Glomerular visceral epithelial cell (primary cell): ENCODE measurements at regions not wholly inside any gene's neighbourhood (a gene's known extent, or its start where the extent isn't known, plus 50 kb on each side); places are given as distances from the start of the nearest gene placed in this dataset.
A peak's percentile ranks its signal among the peaks of the same experiment; 100 is the strongest.

Experiments
- DNase-seq: peaks from one replicate; pipeline ENCODE4 v3.0.0-alpha.2; 2016; ENCODE audit errors: extremely low spot score

DNA sequence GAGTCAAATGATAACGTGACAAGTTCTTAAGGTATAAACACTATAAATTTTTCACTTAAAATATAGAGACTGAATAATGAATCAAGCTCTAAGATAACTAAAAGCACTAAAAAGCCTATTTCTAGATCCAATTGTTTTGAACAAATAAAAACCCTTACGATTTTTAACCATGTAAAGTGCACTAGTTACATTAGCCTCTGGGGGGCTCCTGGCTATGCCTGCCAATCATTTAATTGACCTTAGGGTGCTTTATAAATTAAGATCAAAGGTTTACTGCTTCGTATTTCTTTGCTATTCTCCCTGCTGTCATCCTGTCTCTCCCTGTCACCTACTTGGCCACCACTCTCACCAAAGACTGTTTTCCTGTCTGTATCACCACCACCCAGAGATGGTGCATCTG lies 133.4 kb downstream of the ESM1 start:
- DNase-seq, result no peak

DNA sequence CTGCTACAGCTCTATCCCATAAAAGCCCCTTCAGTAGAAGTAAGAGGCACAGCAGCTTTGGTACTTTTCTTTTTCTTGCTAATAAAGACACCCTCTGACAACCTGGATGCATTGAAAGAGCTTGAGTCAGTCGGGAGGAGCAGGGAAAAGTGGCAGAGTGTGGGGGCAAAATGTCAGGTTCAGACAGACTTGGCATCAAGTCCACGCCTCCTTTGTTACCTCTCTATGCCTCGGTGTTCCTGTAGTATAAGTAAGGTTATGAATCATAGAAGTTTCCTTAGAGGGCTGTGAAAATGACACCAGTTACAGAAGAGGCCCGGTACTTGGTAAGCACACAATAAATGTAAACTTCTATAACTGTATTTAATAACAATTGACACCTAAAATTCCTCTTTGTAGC lies 133.9 kb downstream of the ESM1 start:
- no peak for DNase-seq

DNA sequence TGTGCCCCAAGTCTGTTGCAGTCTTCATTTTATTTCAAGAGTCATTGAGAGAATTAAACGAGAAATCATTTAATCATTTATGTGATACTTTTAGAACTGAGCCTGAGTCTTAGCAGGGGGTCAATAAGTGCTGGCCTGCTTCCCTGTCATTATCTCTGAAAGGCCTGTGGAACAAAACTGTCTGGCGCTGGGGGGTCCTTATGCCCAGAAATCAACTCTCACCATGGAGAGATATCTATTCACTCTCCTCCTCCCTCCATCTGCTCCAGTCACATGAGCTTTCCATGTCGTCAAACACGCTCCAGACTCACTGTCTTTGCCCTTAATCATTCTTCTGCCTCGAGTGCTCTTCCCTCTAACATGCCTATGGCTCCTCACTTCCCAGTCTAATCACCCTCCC lies 136.8 kb downstream of the ESM1 start:
- DNase-seq, result no peak

DNA sequence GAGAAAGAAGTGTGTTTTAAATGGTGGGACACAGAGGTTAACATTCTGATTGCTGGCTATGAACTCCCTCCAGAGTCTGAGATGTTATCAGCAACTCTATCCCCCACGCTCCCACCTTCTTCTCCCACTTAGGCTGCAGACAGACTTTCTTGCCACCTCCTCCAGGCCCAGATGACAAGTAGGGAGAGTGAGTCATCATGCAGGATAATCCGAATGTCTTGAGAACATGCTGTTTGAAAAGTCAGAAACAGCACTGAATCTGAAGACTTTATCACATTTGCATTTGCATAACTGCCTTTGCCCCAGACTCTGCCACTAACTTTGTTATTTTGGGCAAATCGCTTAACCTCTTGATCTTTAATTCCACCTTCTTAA lies 139.8 kb downstream of the ESM1 start:
- DNase-seq, result peak; percentile 40

DNA sequence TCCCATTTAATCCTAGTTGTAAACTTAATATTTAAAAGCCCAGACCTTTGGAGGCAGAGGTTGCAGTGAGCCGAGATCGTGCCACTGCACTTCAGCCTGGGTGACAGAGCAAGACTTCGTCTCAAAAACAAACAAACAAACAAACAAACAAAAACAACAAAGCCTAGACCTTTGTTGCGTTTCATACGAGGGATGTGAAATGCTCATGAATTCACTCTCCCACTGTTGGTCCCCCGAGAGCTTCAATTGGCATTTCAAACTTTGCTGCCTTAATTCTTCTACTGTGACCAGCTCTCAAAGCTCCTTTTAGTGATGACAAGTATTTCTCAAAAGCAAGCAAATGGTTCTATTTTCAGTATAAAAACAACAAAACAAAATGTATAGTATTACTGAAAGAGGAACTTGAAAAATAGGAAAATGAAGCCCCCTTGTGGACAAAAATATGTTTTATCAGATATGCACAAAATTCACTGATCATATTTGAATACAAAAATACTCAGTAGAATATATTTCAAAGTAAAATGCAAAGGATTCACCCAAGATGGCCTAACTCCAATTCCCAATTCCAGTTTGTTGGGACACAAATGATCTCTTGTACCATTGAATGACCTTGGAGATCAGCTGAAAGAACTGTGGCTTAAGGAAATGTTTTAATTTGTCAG lies 140.4 kb downstream of the ESM1 start:
- peak; percentile 51 for DNase-seq

DNA sequence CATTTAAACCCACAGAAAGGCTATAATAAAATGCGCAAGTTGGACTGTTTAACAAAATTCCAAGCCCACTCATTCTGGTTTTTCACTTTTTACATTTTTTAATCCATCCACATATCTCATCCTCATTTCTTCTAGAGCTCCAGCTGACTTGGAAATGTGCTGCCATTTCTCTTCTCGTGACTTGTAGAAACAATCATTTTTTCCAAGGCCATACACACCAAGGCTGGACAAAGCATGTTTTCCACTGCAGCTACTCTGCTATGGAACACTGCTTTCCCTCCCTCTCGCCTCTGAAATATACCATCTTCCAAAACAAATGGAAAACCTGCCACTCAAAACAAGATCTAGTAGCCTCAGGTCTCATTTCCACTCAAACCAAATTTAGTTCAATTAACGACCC lies 141.1 kb downstream of the ESM1 start:
- DNase-seq, result no peak

DNA sequence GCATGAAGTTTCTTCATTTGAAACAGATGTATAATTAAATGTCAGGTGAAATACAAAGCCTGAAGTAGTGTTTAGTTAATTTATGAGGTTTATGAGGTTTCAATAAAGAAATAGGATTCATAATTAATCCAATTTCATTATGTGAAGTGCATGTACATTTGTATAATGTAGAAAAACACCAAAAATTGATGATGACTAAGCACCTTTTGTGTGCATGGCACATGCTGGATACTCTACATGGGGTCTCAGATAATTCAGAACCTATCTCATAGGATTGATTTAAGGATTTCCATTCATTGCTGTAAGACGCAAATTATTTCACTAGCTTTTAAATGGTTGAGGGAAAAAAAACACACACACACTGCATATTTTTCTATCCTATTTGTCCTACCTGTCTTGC lies 143.9 kb downstream of the ESM1 start:
- no peak for DNase-seq

DNA sequence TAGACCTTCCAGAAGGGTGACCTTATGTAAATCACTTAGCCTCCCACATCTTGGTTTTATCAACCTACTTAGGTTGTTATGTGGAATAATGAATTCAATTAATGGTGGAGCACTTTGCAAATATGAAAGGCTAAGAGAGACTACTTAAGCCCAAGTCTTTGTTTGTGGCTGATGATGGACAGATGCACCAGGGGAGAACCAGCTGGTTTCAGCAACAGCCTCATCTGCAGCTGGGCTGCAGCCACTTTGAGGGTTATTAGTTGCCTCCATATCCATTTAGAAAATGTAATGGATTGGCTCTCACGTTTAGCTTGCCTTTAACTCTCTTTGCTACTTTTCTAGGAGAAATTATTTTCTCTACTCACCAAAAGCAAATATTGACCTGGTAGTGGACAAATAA lies 146.6 kb downstream of the ESM1 start:
- DNase-seq, result no peak

DNA sequence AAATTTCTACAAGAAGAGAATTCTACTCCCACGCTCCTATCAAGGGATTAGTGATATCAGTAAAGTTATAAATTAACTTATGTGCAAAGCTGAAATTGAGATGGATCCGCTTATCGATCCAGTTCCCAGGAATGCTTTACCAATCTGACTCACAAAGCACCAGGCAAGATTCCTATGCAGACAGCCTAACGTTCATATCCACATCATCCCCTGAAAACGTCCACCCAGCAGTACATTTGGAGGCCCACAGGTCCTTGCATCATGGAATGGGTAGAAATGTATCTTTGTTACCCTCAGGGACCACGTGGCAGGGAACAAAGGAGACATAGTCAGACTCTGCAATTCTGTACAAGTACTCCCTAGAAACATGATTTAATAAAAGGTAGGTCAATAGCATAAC lies 147.4 kb downstream of the ESM1 start:
- no peak for DNase-seq

DNA sequence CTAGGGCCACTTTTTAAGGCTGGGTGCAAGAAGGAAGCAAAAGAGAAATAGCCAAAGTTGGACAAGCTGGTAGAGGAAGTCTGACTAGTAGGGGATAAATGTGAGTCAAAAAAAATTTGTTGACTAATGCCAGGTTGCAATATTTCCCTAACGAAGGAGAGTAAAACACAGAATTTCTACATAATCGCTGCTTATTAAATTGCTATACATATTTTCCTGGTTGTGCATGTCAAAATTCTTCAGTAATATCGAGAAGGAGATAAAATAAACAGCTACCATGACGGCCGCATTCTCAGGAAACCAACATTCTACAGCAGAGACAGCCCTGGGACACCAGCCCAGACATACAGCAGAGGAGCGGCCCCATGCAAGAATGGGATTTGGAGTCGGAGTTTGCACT lies 148.3 kb downstream of the ESM1 start:
- no peak for DNase-seq

DNA sequence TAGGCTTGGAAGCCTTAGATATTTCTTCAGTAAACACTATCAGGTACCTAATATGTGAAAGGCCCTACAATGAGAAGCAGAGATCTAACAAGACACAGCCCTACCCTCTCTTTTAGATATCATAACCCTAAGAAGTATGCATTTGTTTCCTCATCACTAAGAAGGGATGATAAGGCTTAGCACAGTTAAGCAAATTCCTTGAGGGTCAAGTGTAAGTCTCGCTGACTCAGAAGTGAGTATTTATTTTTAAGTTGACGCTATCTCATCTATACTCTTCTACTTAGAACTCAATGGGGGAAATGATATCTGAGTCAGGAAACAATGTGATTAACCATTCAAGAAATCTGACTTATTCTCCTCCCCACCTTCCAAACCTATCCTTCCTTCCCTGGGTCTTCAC lies 149.7 kb downstream of the ESM1 start:
- DNase-seq, result no peak

DNA sequence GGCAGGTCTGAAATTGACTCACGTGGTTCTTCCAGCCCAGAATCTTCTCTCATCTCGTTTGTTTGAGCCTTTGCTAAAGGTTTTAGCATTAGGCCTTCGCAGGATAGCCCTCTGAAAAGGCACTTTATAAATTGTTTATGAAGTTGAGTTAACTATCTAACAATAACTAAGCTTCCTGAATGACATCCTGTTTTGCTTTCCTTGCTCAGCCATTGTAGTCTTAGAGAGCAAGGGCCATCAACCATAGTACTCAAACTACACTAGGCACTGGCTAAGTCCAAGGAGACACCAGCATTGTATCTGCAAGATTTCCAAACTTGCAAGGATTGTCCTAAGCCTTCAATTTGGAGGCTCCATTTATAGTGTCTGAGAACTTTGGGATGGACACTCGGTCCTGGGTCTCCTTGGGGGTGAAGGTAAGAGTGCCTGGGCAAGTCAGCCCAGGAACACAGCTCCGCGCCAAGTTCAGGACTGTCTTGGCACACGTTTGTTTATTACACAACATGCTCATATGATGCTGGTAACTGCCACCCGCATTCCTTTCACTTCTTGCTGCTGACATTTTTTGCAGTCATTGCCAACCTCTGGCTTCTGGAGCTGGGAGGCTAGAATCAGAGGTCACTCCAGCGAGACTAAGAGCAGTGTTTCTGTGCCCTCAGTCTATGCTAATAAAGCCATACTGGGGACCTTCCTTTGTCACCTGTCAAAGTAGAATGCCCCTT lies 151.1 kb downstream of the ESM1 start:
- DNase-seq, result no peak

DNA sequence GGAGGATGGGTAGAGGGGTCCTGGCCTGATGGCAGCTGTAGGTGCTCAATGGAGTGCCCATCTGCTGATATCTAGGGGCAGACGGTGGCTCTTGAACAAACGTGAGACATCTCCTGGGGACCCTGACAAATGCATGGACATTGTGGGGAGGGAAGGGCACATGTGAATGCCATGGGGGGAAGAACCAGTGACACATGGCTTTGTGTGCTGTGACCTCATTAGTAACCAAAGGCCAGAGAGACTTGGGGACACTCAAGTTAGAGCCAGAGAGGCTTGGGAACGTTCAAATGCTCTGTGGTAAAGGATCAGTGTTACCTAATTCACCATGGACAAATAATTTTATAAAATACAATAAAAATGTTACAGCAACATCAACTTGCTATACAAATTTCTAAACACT lies 151.8 kb downstream of the ESM1 start:
- no peak for DNase-seq

DNA sequence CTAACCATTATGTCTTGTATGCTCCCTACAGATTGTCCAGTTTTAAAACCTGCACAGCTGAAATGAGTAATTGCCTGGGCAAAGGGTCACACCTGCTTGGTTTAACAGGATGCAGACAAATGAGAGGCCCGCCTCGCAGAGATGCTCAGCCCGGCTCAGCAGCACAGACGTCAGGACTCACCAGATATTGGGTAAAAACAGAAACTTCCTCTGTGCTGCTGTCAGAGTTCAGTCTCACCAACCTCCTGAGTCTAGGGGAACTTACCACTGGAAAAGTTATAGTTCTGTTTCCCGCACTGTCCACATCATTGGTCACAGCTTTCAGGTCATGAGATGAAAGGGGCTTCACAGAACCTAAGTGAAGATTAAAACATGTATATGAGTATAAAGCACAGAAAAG lies 152.5 kb downstream of the ESM1 start:
- DNase-seq, result no peak

DNA sequence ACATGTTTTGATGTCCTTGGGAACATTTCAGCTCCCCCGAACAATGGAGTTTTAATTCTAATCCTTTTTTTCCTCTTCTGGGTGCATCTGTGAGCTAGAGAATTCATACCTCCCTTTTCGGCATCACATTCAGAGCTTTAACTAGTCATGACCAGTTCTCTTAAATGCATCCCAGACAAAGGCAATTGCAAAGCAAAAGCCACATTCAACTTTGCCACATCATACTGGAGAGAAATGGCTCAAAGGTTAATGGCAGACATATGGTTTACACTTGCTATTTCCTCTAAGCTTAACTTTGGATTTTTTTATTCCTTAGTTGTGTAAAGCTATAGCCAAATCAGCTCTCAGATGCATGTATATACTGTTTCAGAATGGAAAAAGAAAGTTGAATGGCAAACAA lies 153.3 kb downstream of the ESM1 start:
- no peak for DNase-seq

DNA sequence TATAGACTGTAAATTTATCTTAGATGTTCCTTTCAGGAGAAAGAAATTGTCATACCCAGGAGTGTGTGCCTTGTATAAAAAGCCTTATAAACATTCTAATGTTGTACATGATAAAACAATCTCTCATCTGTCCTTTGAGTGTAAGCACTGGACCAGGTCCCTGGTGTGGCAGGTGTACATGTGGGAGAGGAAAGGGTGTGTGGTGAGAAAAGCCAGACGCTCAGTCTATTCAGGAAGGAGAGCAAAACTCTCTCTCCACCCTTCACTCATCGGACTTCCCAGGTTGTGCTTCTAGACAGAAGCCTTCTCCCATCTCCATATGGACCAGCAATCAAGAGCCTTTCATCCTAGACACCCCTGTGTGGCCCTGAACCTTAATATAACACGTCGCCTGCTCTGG lies 154.2 kb downstream of the ESM1 start:
- no peak for DNase-seq

DNA sequence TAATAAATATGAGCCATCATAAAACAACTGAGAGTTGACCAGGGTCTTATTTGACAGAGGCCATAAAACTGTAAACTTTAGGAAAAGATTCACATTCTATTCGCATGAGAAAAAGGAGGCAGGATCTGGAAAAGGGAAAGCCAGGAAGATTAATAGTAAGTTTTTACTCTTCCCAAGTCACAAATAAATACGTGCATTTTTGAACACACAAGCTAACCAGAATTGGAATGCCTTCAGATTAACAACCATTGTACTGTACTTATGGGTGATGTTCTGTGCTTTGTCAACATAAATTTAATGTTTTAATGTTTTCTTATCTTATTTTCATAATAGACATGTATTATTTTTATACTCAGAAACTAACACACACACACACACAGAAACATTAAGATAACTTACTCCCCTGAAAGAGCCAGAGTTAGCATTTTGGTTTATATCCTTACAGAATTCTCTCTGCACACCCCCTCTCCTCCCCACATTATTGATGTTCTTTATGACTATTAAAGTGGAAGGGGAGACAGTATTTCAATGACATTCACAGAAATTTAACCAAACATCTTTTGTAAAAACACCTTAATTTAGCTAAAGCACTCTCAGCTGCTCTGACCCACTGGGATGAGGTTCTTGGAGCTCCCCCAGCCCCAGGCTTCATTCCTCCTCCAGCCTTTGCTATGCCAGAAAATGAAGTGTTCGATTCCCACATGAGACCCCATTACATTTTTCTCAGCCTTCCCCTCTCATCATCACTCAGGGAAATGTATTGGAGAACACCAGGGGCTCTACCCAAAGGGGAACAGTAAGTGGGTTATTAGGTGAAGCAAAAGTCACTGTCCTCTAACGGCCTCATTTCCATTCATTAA lies 155.5 kb downstream of the ESM1 start:
- DNase-seq, result no peak

DNA sequence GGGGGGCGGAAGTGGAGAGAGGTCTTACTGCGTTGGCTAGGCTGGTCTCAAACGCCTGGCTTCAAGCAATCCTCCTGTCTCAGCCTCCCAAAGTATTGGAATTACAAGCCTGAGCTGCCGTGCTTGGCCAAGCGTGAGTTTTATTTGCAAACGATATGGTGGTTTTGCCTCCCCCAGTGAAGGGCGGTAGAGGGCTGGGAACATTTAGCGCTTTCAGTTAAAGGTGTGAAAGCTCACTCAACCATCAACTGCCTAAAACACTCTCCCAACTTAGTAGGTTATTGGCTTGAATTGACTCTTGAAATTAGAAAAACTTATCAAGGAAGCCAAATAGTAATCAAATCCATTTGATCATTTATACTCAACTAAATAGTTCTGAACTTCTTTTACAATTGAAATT lies 156.3 kb downstream of the ESM1 start:
- DNase-seq, result peak; percentile 35

DNA sequence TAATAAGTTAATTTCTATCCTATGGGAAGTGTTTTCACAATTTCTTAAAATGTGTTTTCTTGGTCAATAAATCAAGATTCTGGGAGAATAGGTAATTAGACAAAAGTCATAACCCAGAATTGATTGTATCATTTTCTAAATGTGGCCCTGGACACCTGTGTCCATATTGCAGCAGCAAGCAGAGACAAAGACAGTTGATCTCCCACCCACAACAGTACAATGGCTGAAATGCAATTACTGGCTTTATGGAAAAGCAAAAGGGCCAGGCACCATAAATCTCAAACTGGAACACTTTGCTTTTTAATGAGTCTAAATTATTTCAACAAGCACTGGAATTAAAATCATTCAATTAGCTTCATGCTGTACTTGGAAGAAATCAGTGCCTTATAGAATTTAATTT lies 157.2 kb downstream of the ESM1 start:
- no peak for DNase-seq

DNA sequence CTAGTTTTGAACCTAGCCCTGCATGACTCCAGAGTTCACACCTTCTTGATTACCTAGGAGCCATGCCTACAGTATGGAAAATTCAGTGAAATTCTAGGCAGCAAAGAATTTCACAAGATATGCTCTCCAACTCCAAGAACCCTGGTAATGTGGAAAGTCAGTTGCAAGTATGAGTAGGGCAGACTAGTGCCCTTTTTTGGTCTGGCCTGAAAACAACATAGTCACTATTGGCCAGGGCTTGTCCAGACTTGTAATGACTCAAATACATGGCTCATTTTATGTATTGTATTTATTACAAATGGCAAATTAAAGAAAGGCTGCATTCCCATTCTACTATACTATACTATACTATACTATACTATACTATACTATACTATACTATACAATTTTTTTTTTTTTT lies 160.4 kb downstream of the ESM1 start:
- no peak for DNase-seq

DNA sequence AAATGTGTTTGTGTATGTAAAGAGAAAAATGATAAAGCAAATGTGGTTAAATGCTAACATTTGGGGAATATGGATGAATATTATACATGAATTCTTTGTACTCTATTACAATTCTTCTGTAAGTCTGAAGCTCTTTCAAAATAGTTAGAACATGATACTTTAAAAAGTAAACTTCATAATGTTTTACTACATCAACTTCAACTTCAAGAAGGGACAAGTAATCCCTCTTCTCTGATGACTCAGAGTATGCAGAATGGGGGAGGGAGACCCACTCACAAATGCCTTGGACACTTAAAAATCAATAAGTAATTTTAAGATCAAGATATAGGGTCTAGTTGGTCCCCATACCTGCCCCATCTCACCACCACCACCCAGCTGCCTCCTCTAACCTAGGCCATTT lies 162.4 kb downstream of the ESM1 start:
- DNase-seq, result no peak

DNA sequence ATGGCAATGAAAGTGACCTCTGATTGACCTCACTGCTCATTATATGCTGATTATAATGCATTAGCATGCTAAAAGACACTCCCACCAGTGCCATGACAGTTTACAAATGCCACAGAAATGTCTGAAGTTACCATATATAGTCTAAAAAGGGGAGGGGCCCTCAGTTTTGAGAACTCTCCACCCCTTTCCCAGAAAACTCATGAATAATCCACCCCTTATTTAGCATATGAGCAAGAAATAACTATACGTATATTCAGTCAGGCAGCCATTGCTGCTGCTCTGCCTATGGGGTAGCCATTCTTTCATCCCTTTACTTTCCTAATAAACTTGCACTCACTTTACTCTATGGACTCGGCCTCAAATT lies 163.1 kb downstream of the ESM1 start:
- DNase-seq, result no peak
